Neural progenitor cell (in vitro differentiated cells): ENCODE measurements at regions not wholly inside any gene's neighbourhood (a gene's known extent, or its start where the extent isn't known, plus 50 kb on each side); places are given as distances from the start of the nearest gene placed in this dataset.

ENCODE experiments used
- DNase-seq: peaks from one replicate; pipeline ENCODE4 v3.0.0-alpha.2; 2016; ENCODE audit warnings: low spot score
- H2AFZ ChIP-seq: fragments of 200-600 bp; sonication (generic); replicated peaks from 2 replicates; pipeline ENCODE4 v1.6.1; 2016; ENCODE audit warnings: antibody characterized with exemption
- H3F3A ChIP-seq: fragments of 200-600 bp; sonication (generic); 2 replicates; pipeline ENCODE4 v1.6.1; 2016; ENCODE audit warnings: antibody characterized with exemption, low read depth
- H3K27ac ChIP-seq: fragments of 200-600 bp; sonication (generic); 2 replicates; pipeline ENCODE4 v1.5.1; 2016; ENCODE audit warnings: mild to moderate bottlenecking
- H3K27me3 ChIP-seq: fragments of 200-600 bp; sonication (generic); 2 replicates; pipeline ENCODE4 v1.6.1; 2016; ENCODE audit warnings: mild to moderate bottlenecking, moderate library complexity
- H3K36me3 ChIP-seq: fragments of 200-600 bp; sonication (generic); 2 replicates; pipeline ENCODE4 v1.5.1; 2016
- H3K4me1 ChIP-seq: fragments of 200-600 bp; sonication (generic); 2 replicates; pipeline ENCODE4 v1.6.1; 2016; ENCODE audit warnings: mixed run types
- H3K4me2 ChIP-seq: fragments of 200-600 bp; sonication (generic); 2 replicates; pipeline ENCODE4 v1.6.1; 2016
- H3K4me3 ChIP-seq: fragments of 200-600 bp; sonication (generic); 2 replicates; pipeline ENCODE4 v1.5.1; 2016
- H3K79me2 ChIP-seq: fragments of 200-600 bp; sonication (generic); 2 replicates; pipeline ENCODE4 v1.6.1; 2016; ENCODE audit warnings: low read depth
- H3K9ac ChIP-seq: fragments of 200-600 bp; sonication (generic); 2 replicates; pipeline ENCODE4 v1.6.1; 2016
- H3K9me3 ChIP-seq: fragments of 200-600 bp; sonication (generic); 2 replicates; pipeline ENCODE4 v1.5.1; 2016; ENCODE audit warnings: low read depth
- H4K20me1 ChIP-seq: fragments of 200-600 bp; sonication (generic); 2 replicates; pipeline ENCODE4 v1.6.1; 2016; ENCODE audit warnings: low read depth
- H3K27ac Mint-ChIP-seq: 3 replicates; pipeline ENCODE4 v1.8.0; 2021; ENCODE audit warnings: mixed read lengths
- H3K27me3 Mint-ChIP-seq: 2 replicates; pipeline ENCODE4 v1.8.0; 2022; ENCODE audit warnings: low read depth, mild to moderate bottlenecking, inconsistent platforms, moderate library complexity, mixed read lengths; ENCODE audit not compliant: insufficient read depth
- H3K36me3 Mint-ChIP-seq: 3 replicates; pipeline ENCODE4 v1.8.0; 2021; ENCODE audit warnings: mixed read lengths
- H3K4me1 Mint-ChIP-seq: 3 replicates; pipeline ENCODE4 v1.8.0; 2021; ENCODE audit warnings: mixed read lengths
- H3K4me3 Mint-ChIP-seq: 3 replicates; pipeline ENCODE4 v1.8.0; 2021; ENCODE audit warnings: mild to moderate bottlenecking, moderate library complexity, mixed read lengths
- H3K9me3 Mint-ChIP-seq: 3 replicates; pipeline ENCODE4 v1.8.0; 2020; ENCODE audit warnings: mixed read lengths
- CTCF ChIP-seq: fragments of 200-600 bp; sonication (generic); IDR thresholded peaks from 2 replicates; pipeline ENCODE4 v1.5.1; 2017; ENCODE audit warnings: antibody characterized with exemption, mild to moderate bottlenecking
- EZH2 ChIP-seq: fragments of 200-600 bp; sonication (generic); IDR thresholded peaks from 2 replicates; pipeline ENCODE4 v1.6.1; 2017; ENCODE audit warnings: antibody characterized with exemption, mild to moderate bottlenecking, moderate library complexity
- EZH2phosphoT487 ChIP-seq: fragments of 200-600 bp; sonication (generic); IDR thresholded peaks from 2 replicates; pipeline ENCODE4 v1.6.1; 2017; ENCODE audit warnings: antibody characterized with exemption

- Histone ChIP-seq H3F3A (no peaks in the 10 kb centered on the region), H3K36me3 (no peaks in the 10 kb centered on the region), H4K20me1 (no peaks in the 10 kb centered on the region), H3K9ac (no peak overlapping the region), H2AFZ (no peak overlapping the region), H3K4me1 (peaks cover 1% of the 10 kb centered on the region), H3K9me3 (no peaks in the 10 kb centered on the region), H3K4me3 (no peak overlapping the region), H3K4me2 (no peak overlapping the region), H3K27ac (no peak overlapping the region), H3K27me3 (no peaks in the 10 kb centered on the region), H3K79me2 (no peaks in the 10 kb centered on the region)
- TF ChIP-seq EZH2phosphoT487 (no peak), EZH2 (no peak), CTCF (no peak)
- Mint-ChIP-seq H3K27ac (no peak overlapping the region), H3K4me1 (peaks cover 7% of the 10 kb centered on the region), H3K36me3 (peaks cover 5% of the 10 kb centered on the region), H3K4me3 (no peak overlapping the region), H3K27me3 (peaks cover 18% of the 10 kb centered on the region), H3K9me3 (peaks cover 37% of the 10 kb centered on the region)
- DNase-seq = no peak
These were observed 183.8 kb downstream of the DAD1 start for GRCh38 chr14:22405201-22405600.

- Histone ChIP-seq H3F3A (no peaks in the 10 kb centered on the region), H3K4me1 (peaks cover 4% of the 10 kb centered on the region), H3K27me3 (no peaks in the 10 kb centered on the region), H3K9ac (no peak overlapping the region), H3K4me2 (no peak overlapping the region), H4K20me1 (no peaks in the 10 kb centered on the region), H3K9me3 (no peaks in the 10 kb centered on the region), H3K79me2 (no peaks in the 10 kb centered on the region), H3K4me3 (no peak overlapping the region), H3K27ac (no peak overlapping the region), H2AFZ (no peak overlapping the region), H3K36me3 (no peaks in the 10 kb centered on the region)
- H3K9me3 Mint-ChIP-seq = peaks cover 37% of the 10 kb centered on the region
- TF ChIP-seq EZH2phosphoT487 (no peak), CTCF (no peak), EZH2 (no peak)
- peaks cover 12% of the 10 kb centered on the region for H3K27me3 Mint-ChIP-seq
- peaks cover 4% of the 10 kb centered on the region for H3K4me1 Mint-ChIP-seq
- DNase-seq = no peak
- H3K27ac Mint-ChIP-seq = no peak overlapping the region
- no peak overlapping the region for H3K4me3 Mint-ChIP-seq
- H3K36me3 Mint-ChIP-seq = peaks cover 5% of the 10 kb centered on the region
These were observed 185.7 kb downstream of the DAD1 start for GRCh38 chr14:22403296-22403695.

GRCh38 chr14:22400655-22401259 is 188.3 kb downstream of the DAD1 start:
- TF ChIP-seq EZH2phosphoT487 (no peak), EZH2 (no peak), CTCF (no peak)
- H3K27ac Mint-ChIP-seq = no peak overlapping the region
- Histone ChIP-seq H3K9me3 (no peaks in the 10 kb centered on the region), H3K4me3 (no peak overlapping the region), H3K27me3 (no peaks in the 10 kb centered on the region), H2AFZ (no peak overlapping the region), H3F3A (no peaks in the 10 kb centered on the region), H3K79me2 (no peaks in the 10 kb centered on the region), H4K20me1 (no peaks in the 10 kb centered on the region), H3K27ac (no peak overlapping the region), H3K36me3 (no peaks in the 10 kb centered on the region), H3K4me2 (no peak overlapping the region), H3K9ac (no peak overlapping the region), H3K4me1 (peaks cover 4% of the 10 kb centered on the region)
- H3K4me1 Mint-ChIP-seq = peaks cover 15% of the 10 kb centered on the region
- H3K36me3 Mint-ChIP-seq = no peaks in the 10 kb centered on the region
- peaks cover 7% of the 10 kb centered on the region for H3K27me3 Mint-ChIP-seq
- no peak for DNase-seq
- H3K9me3 Mint-ChIP-seq = peaks cover 21% of the 10 kb centered on the region
- no peak overlapping the region for H3K4me3 Mint-ChIP-seq
